OCI-LY3 (cell line): ENCODE measurements at regions not wholly inside any gene's neighbourhood (a gene's known extent, or its start where the extent isn't known, plus 50 kb on each side); places are given as distances from the start of the nearest gene placed in this dataset.

Experiments
- EZH2phosphoT487 ChIP-seq: fragments of 200-600 bp; shearing (Covaris generic); IDR thresholded peaks from 2 replicates; pipeline ENCODE4 v1.6.1; 2018; ENCODE audit warnings: antibody characterized with exemption, mixed run types, low read depth
- TF ChIP-seq, protein P1 (sequence below): fragments of 200-600, 300-600 bp; sonication (generic); IDR thresholded peaks from 2 replicates; pipeline ENCODE4 v1.5.1; 2014; ENCODE audit warnings: antibody characterized with exemption, low read length, low read depth

DNA sequence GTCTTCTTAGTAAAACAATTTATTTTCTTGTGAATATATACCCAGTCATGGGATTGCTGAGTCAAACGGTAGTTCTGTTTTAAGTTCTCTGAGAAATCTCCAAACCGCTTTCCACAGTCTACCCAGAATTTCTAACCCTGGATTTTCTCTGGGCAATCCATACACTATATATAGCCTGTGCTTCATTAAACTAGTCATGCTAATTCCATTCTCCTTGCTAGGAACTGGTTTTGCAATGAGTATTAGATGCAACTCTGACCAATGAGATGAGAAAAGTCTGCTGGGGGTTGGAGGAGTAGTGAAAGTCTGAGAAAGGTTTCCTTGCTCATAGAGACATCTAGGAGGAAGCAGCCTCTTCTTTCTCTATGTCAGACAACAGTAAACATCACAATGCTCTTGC is 196.1 kb upstream of the CDKN3 start:
- TF ChIP-seq EZH2phosphoT487, result no peak
- TF ChIP-seq, protein P1, sequence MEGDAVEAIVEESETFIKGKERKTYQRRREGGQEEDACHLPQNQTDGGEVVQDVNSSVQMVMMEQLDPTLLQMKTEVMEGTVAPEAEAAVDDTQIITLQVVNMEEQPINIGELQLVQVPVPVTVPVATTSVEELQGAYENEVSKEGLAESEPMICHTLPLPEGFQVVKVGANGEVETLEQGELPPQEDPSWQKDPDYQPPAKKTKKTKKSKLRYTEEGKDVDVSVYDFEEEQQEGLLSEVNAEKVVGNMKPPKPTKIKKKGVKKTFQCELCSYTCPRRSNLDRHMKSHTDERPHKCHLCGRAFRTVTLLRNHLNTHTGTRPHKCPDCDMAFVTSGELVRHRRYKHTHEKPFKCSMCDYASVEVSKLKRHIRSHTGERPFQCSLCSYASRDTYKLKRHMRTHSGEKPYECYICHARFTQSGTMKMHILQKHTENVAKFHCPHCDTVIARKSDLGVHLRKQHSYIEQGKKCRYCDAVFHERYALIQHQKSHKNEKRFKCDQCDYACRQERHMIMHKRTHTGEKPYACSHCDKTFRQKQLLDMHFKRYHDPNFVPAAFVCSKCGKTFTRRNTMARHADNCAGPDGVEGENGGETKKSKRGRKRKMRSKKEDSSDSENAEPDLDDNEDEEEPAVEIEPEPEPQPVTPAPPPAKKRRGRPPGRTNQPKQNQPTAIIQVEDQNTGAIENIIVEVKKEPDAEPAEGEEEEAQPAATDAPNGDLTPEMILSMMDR, result no peak
